A549 (cell line): ENCODE measurements at regions not wholly inside any gene's neighbourhood (a gene's known extent, or its start where the extent isn't known, plus 50 kb on each side); places are given as distances from the start of the nearest gene placed in this dataset.

Experiments
- ATAC-seq, 2 experiments: fragments of 200-7000 bp in 1 of 2; fragments of >200 bp in 1 of 2; cut with Nextera tagmentation in 1 of 2; cut with Tn5 transposase in 1 of 2; 3 replicates each; pipeline versions ENCODE4 v1.8.0 to v1.9.1; 2018 to 2020; ENCODE audit warnings: mild to moderate bottlenecking in 1 of 2, moderate library complexity in 1 of 2
- CTCF ChIA-PET: fragments of 300-600 bp; sonication (Branson Sonifier 250); formaldehyde crosslinking; extraction: SDS; loops from one replicate; lab custom pipeline; 2021; ENCODE audit warnings: antibody characterized with exemption, inconsistent platforms; lab: Yijun Ruan, JAX
- POLR2A ChIA-PET: fragments of 350-600 bp; formaldehyde crosslinking; extraction: SDS; loops from one replicate; lab custom pipeline; 2021; ENCODE audit warnings: antibody characterized with exemption, inconsistent platforms; lab: Yijun Ruan, JAX
- DNase-seq, 2 experiments: peaks; one replicate each; pipeline versions ENCODE4 v3.0.0 to v3.0.0-alpha.2; 2011 to 2016; ENCODE audit warnings: low read depth in 1 of 2, low spot score in 1 of 2
- FAIRE-seq: peaks from 2 replicates; lab custom pipeline; 2011; peaks lifted over from hg19 to GRCh38; lab: Jason Lieb, UNC
- H3K27ac ChIP-seq, 2 experiments: fragments of >200 bp; sonication (Bioruptor Twin); formaldehyde crosslinking; 3 replicates each; pipeline ENCODE4 v1.5.1; 2016 to 2017
- H3K4me1 ChIP-seq: fragments of >200 bp; sonication (Bioruptor Twin); formaldehyde crosslinking; 3 replicates; pipeline ENCODE4 v1.6.1; 2016
- H3K4me2 ChIP-seq: fragments of >200 bp; sonication (Bioruptor Twin); formaldehyde crosslinking; 3 replicates; pipeline ENCODE4 v1.6.1; 2016
- H3K4me3 ChIP-seq: fragments of >200 bp; sonication (Bioruptor Twin); formaldehyde crosslinking; 3 replicates; pipeline ENCODE4 v1.5.1; 2016
- H3K9me3 ChIP-seq: fragments of >200 bp; sonication (Bioruptor Twin); formaldehyde crosslinking; 3 replicates; pipeline ENCODE4 v1.6.1; 2016
- CBX8 ChIP-seq: fragments of 200-600 bp; sonication (generic); IDR thresholded peaks from 2 replicates; pipeline ENCODE4 v1.6.1; 2016
- CEBPB ChIP-seq, 2 experiments: fragments of >200 bp in 1 of 2; sonication (Bioruptor Twin) in 1 of 2; formaldehyde crosslinking in 1 of 2; IDR thresholded peaks; 2 replicates each; pipeline ENCODE4 v1.6.1; 2012 to 2016
- EHF ChIP-seq: fragments of 250-450 bp; sonication (Bioruptor Pico); IDR thresholded peaks from 2 replicates; pipeline ENCODE4 v1.5.0; 2020; ENCODE audit warnings: mild to moderate bottlenecking
- ELK1 ChIP-seq: fragments of 150-350 bp; IDR thresholded peaks from 2 replicates; pipeline ENCODE4 v1.6.1; 2014; ENCODE audit warnings: low read depth, mild to moderate bottlenecking, low read length
- FOXS1 ChIP-seq: fragments of 250-450 bp; sonication (Bioruptor Pico); IDR thresholded peaks from 2 replicates; pipeline ENCODE4 v1.5.0; 2020; ENCODE audit warnings: mild to moderate bottlenecking, moderate library complexity
- HEYL ChIP-seq: fragments of 250-450 bp; sonication (Bioruptor Pico); IDR thresholded peaks from 2 replicates; pipeline ENCODE4 v1.8.0; 2021; ENCODE audit warnings: mild to moderate bottlenecking, moderate library complexity
- HOXA7 ChIP-seq: fragments of 250-450 bp; sonication (Bioruptor Pico); IDR thresholded peaks from 2 replicates; pipeline ENCODE4 v1.5.0; 2020; ENCODE audit warnings: mild to moderate bottlenecking, moderate library complexity
- HOXB13 ChIP-seq: fragments of 250-450 bp; sonication (Bioruptor Pico); IDR thresholded peaks from 2 replicates; pipeline ENCODE4 v1.5.0; 2020; ENCODE audit warnings: low read depth, mild to moderate bottlenecking, moderate library complexity
- JUN ChIP-seq, 2 experiments: fragments of >200 bp; sonication (Bioruptor Twin); formaldehyde crosslinking; IDR thresholded peaks; 2 replicates in 1 of 2; 3 replicates in 1 of 2; pipeline ENCODE4 v1.6.1; 2016 to 2017
- MYC ChIP-seq: IDR thresholded peaks from 2 replicates; pipeline ENCODE4 v1.6.1; 2012; ENCODE audit warnings: mild to moderate bottlenecking, inconsistent platforms, low read length, improper control_type of control experiment, borderline replicate concordance
- PHF8 ChIP-seq: fragments of 200-600 bp; sonication (generic); IDR thresholded peaks from 2 replicates; pipeline ENCODE4 v1.6.1; 2016; ENCODE audit warnings: low read depth, mild to moderate bottlenecking, antibody characterized with exemption, moderate library complexity, borderline replicate concordance
- RARB ChIP-seq: fragments of 250-450 bp; sonication (Bioruptor Pico); IDR thresholded peaks from 2 replicates; pipeline ENCODE4 v1.8.0; 2021; ENCODE audit warnings: mild to moderate bottlenecking, moderate library complexity
- ZC3H11A ChIP-seq: fragments of 450-650 bp; IDR thresholded peaks from 2 replicates; pipeline ENCODE4 v1.6.1; 2014; ENCODE audit warnings: antibody characterized with exemption, mild to moderate bottlenecking
- WGBS: methylation state at CpG from one replicate; pipeline ENCODE4 v1.1.6; 2017; ENCODE audit errors: missing lambda C conversion rate; 5-methylcytosine and 5-hydroxymethylcytosine counted together
- TF ChIP-seq, protein P1 (sequence below): fragments of >200 bp; sonication (Bioruptor Twin); formaldehyde crosslinking; IDR thresholded peaks from 2 replicates; pipeline ENCODE4 v1.6.1; 2016
- TF ChIP-seq, protein P2 (sequence below): fragments of 450-650 bp; IDR thresholded peaks from 2 replicates; pipeline ENCODE4 v1.6.1; 2014; ENCODE audit warnings: antibody characterized with exemption
- TF ChIP-seq, protein P3 (sequence below): fragments of 250-450 bp; sonication (Bioruptor Pico); IDR thresholded peaks from 2 replicates; pipeline ENCODE4 v1.5.0; 2021; ENCODE audit warnings: mild to moderate bottlenecking, moderate library complexity, borderline replicate concordance
- TF ChIP-seq, protein P4 (sequence below): fragments of 250-450 bp; sonication (Bioruptor Pico); IDR thresholded peaks from 2 replicates; pipeline ENCODE4 v1.5.0; 2020; ENCODE audit warnings: low read depth, mild to moderate bottlenecking, moderate library complexity

DNA sequence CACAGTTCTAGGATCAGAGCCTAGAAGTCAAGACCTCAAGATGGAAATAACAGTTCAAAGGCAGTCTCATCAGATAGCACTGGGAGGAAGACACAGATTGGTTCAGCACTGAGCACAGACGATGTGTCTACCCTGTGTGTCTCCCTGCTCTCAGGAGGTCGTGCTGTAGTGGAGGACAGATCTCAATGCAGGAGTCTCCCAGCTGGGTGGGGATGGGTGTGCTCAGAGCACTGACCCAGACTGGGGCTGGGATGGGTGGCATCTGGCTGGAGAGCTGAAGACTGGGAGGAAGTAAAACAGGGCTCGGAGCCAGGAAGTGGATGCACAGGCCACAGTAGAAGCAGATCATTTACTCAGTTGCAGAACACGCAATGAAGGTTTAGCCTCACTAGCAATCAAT is 69.5 kb upstream of the GDF10 start:
- Histone ChIP-seq H3K4me2 (no peak overlapping the region), H3K4me3 (no peak overlapping the region), H3K9me3 (no peaks in the 10 kb centered on the region; the same call in 2 of the 3 replicates), H3K27ac (no peak overlapping the region), H3K4me1 (no peaks in the 10 kb centered on the region)
- DNase-seq (no peak), ATAC-seq (no peak), FAIRE-seq (no peak)
- ChIA-PET CTCF (no interaction called here), POLR2A (no interaction called here)
- WGBS, result 39% methylated on average over 4 of the region's 4 CpGs
- TF ChIP-seq, protein P1, sequence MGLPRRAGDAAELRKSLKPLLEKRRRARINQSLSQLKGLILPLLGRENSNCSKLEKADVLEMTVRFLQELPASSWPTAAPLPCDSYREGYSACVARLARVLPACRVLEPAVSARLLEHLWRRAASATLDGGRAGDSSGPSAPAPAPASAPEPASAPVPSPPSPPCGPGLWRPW, result no peak

- FAIRE-seq, result no peak
- H3K4me1 ChIP-seq, result no peaks in the 10 kb centered on the region
- CTCF ChIA-PET, result no interaction called here
- H3K9me3 ChIP-seq, result no peaks in the 10 kb centered on the region; the same call in 2 of the 3 replicates
- TF ChIP-seq HOXA7 (no peak), PHF8 (no peak), CBX8 (no peak)
- TF ChIP-seq, protein P2, sequence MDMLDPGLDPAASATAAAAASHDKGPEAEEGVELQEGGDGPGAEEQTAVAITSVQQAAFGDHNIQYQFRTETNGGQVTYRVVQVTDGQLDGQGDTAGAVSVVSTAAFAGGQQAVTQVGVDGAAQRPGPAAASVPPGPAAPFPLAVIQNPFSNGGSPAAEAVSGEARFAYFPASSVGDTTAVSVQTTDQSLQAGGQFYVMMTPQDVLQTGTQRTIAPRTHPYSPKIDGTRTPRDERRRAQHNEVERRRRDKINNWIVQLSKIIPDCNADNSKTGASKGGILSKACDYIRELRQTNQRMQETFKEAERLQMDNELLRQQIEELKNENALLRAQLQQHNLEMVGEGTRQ, result no peak
- TF ChIP-seq, all 56 proteins: peak for 0
- POLR2A ChIA-PET, result no interaction called here
- no peak overlapping the region for H3K4me3 ChIP-seq
- no peak overlapping the region for H3K4me2 ChIP-seq
- ATAC-seq (no peak), DNase-seq (no peak)
- no peak overlapping the region for H3K27ac ChIP-seq
Measured at GRCh38 chr10:47230957-47231356, 69.0 kb upstream of the GDF10 start.

DNA sequence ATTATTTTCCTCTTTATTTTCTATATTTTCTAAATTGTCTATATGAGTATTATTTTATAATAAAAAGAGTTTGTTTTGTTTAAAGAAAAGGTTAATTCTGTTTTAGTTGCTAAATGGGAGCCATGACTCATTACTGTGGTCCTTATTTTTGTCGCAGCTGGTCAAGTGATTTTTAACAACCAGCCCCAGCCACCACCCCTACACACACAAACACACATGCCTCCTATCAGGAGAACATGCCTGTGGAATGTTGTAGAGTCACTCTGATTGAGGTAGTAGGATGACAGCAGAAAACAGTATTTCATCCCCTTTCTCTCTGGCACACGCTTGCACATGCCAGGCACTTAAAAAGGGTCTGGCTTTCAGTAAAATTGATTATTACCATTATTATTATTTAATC is 68.6 kb upstream of the GDF10 start:
- DNase-seq, result no peak
- POLR2A ChIA-PET, result no interaction called here
- no peak overlapping the region for H3K27ac ChIP-seq
- ATAC-seq, result no peak
- H3K4me3 ChIP-seq, result no peak overlapping the region
- no peak for TF ChIP-seq PHF8
- no peak for TF ChIP-seq EHF (CRISPR knock-in tag)
- TF ChIP-seq CEBPB (IDR thresholded peaks at IDR 0.05), result no peak
- TF ChIP-seq ZC3H11A, result no peak
- TF ChIP-seq FOXS1 (CRISPR knock-in tag), result no peak
- no peak for TF ChIP-seq JUN (IDR thresholded peaks at IDR 0.05)
- no peak for TF ChIP-seq ELK1
- no peak for TF ChIP-seq HOXB13 (CRISPR knock-in tag)
- TF ChIP-seq, protein P3, sequence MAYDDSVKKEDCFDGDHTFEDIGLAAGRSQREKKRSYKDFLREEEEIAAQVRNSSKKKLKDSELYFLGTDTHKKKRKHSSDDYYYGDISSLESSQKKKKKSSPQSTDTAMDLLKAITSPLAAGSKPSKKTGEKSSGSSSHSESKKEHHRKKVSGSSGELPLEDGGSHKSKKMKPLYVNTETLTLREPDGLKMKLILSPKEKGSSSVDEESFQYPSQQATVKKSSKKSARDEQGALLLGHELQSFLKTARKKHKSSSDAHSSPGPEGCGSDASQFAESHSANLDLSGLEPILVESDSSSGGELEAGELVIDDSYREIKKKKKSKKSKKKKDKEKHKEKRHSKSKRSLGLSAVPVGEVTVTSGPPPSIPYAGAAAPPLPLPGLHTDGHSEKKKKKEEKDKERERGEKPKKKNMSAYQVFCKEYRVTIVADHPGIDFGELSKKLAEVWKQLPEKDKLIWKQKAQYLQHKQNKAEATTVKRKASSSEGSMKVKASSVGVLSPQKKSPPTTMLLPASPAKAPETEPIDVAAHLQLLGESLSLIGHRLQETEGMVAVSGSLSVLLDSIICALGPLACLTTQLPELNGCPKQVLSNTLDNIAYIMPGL, result no peak
- no peak for TF ChIP-seq MYC
- no peak for TF ChIP-seq RARB
- CTCF ChIA-PET, result interaction anchor here (0.9 kb wide), 1 partner anchor 8 kb away, joined by 3 read pairs; no protein-coding TSS in a partner anchor
- no peak for FAIRE-seq
- WGBS, result 29% methylated on average over 2 of the region's 2 CpGs
- H3K4me1 ChIP-seq, result no peaks in the 10 kb centered on the region
- no peaks in the 10 kb centered on the region; the same call in 2 of the 3 replicates for H3K9me3 ChIP-seq
- no peak overlapping the region for H3K4me2 ChIP-seq

DNA sequence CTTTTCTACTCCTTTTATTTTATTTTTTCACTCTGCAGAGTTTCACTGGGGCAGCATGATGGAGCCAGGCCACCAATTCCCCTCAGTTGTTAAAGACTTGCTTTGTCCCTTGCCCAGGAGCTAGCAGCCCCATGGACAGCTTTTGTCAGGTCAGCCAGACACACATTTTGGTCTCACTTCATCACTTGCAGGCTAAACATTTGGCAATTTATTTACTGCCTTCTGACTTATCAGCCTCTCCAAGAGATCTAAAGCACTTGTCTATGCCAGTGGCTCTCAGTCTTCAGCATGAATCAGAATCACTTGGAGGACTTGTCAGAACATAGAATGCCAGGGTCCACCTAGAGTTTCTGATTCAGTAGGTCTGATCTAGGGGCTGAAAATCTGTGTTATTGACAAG is 66.4 kb upstream of the GDF10 start:
- no peak overlapping the region for H3K4me3 ChIP-seq
- FAIRE-seq, result no peak
- POLR2A ChIA-PET, result no interaction called here
- TF ChIP-seq HEYL (CRISPR knock-in tag), result no peak
- TF ChIP-seq, protein P4, sequence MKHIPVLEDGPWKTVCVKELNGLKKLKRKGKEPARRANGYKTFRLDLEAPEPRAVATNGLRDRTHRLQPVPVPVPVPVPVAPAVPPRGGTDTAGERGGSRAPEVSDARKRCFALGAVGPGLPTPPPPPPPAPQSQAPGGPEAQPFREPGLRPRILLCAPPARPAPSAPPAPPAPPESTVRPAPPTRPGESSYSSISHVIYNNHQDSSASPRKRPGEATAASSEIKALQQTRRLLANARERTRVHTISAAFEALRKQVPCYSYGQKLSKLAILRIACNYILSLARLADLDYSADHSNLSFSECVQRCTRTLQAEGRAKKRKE (CRISPR knock-in tag), result no peak
- TF ChIP-seq, all 56 proteins: peak for 0
- H3K4me2 ChIP-seq, result no peak overlapping the region
- no peak overlapping the region for H3K27ac ChIP-seq
- CTCF ChIA-PET, result no interaction called here
- H3K4me1 ChIP-seq, result no peaks in the 10 kb centered on the region
- DNase-seq (no peak), ATAC-seq (no peak)
- H3K9me3 ChIP-seq, result no peaks in the 10 kb centered on the region; the same call in 2 of the 3 replicates
